ENCODE measurements at regions not wholly inside any gene's neighbourhood (a gene's known extent, or its start where the extent isn't known, plus 50 kb on each side); places are given as distances from the start of the nearest gene placed in this dataset.

DNA sequence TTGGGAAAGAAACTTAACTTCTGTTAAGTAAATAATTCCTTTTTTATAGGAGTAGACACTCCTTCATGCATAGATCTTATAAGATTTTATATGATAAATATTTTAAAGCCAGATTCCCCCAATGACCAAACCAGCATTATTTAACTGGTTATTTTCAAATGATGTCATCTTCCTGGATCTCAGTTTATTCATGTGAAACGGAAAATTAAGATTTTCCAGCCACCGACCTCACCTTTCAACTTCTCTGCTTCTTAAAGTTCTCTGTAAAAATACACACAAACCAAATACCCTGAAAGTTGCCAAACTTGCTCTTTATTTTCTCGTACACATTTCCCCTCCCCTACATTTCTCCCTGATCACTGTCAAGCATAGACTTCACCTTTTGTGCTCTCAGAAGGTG lies 364.2 kb downstream of the GALC start:
- TF ChIP-seq, protein P1, sequence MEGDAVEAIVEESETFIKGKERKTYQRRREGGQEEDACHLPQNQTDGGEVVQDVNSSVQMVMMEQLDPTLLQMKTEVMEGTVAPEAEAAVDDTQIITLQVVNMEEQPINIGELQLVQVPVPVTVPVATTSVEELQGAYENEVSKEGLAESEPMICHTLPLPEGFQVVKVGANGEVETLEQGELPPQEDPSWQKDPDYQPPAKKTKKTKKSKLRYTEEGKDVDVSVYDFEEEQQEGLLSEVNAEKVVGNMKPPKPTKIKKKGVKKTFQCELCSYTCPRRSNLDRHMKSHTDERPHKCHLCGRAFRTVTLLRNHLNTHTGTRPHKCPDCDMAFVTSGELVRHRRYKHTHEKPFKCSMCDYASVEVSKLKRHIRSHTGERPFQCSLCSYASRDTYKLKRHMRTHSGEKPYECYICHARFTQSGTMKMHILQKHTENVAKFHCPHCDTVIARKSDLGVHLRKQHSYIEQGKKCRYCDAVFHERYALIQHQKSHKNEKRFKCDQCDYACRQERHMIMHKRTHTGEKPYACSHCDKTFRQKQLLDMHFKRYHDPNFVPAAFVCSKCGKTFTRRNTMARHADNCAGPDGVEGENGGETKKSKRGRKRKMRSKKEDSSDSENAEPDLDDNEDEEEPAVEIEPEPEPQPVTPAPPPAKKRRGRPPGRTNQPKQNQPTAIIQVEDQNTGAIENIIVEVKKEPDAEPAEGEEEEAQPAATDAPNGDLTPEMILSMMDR (IDR thresholded peaks at IDR 0.05; ENCODE audit: low read depth, low read length, missing input control), result no peak
- TF ChIP-seq YY1 (IDR thresholded peaks at IDR 0.05), result no peak
- TF ChIP-seq HNF4G (IDR thresholded peaks at IDR 0.05), result no peak
- no peak for TF ChIP-seq RXRA (IDR thresholded peaks at IDR 0.05)
- no peak for TF ChIP-seq ATF3 (IDR thresholded peaks at IDR 0.05)
- no peak for TF ChIP-seq TAF1 (conservative IDR thresholded peaks at IDR 0.05)
- TF ChIP-seq REST (IDR thresholded peaks at IDR 0.05), result no peak
- TF ChIP-seq SP1 (IDR thresholded peaks at IDR 0.05), result no peak
- TF ChIP-seq FOXA2 (IDR thresholded peaks at IDR 0.05), result no peak
- TF ChIP-seq, protein P2, sequence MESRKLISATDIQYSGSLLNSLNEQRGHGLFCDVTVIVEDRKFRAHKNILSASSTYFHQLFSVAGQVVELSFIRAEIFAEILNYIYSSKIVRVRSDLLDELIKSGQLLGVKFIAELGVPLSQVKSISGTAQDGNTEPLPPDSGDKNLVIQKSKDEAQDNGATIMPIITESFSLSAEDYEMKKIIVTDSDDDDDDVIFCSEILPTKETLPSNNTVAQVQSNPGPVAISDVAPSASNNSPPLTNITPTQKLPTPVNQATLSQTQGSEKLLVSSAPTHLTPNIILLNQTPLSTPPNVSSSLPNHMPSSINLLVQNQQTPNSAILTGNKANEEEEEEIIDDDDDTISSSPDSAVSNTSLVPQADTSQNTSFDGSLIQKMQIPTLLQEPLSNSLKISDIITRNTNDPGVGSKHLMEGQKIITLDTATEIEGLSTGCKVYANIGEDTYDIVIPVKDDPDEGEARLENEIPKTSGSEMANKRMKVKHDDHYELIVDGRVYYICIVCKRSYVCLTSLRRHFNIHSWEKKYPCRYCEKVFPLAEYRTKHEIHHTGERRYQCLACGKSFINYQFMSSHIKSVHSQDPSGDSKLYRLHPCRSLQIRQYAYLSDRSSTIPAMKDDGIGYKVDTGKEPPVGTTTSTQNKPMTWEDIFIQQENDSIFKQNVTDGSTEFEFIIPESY (IDR thresholded peaks at IDR 0.05), result no peak
- no peak for TF ChIP-seq GABPA (IDR thresholded peaks at IDR 0.05 in 1 of 2, conservative IDR thresholded peaks at IDR 0.05 in 1 of 2)
- TF ChIP-seq JUND (IDR thresholded peaks at IDR 0.05), result no peak
- no peak for TF ChIP-seq MAX (IDR thresholded peaks at IDR 0.05)
